ENCODE measurements at regions not wholly inside any gene's neighbourhood (a gene's known extent, or its start where the extent isn't known, plus 50 kb on each side); places are given as distances from the start of the nearest gene placed in this dataset.
A peak's percentile ranks its signal among the peaks of the same experiment; 100 is the strongest.
"Not testable (repeated sequence)": the region's sequence is repeated elsewhere in the genome, so short reads cannot be mapped to it uniquely, and the experiment has no call there.

GRCh38 chr22:47539374-47539773 lies 776.9 kb downstream of the TBC1D22A start:
- no peak for DNase-seq

GRCh38 chr22:47535681-47536080 lies 773.2 kb downstream of the TBC1D22A start:
- DNase-seq, result no peak

- DNase-seq, result no peak
Observed at GRCh38 chr22:47534804-47535410, 772.5 kb downstream of the TBC1D22A start.

GRCh38 chr22:47533961-47534803 lies 771.7 kb downstream of the TBC1D22A start:
- no peak for DNase-seq

- DNase-seq, result no peak
Observed at GRCh38 chr22:47517062-47517461, 754.6 kb downstream of the TBC1D22A start.

- no peak for DNase-seq
Observed at GRCh38 chr22:47515384-47516125, 753.1 kb downstream of the TBC1D22A start.

GRCh38 chr22:47512617-47513016 lies 750.2 kb downstream of the TBC1D22A start:
- no peak for DNase-seq

GRCh38 chr22:47504962-47505361 lies 742.5 kb downstream of the TBC1D22A start:
- no peak for DNase-seq

- DNase-seq, result no peak
Observed at GRCh38 chr22:47498969-47499495, 736.6 kb downstream of the TBC1D22A start.

- DNase-seq, result no peak
Observed at GRCh38 chr22:47497666-47498065, 735.2 kb downstream of the TBC1D22A start.

- DNase-seq, result peak in 1 of 5 donors; percentile 34
Observed at GRCh38 chr22:47495110-47495509, 732.7 kb downstream of the TBC1D22A start.

GRCh38 chr22:47488131-47488530 lies 725.7 kb downstream of the TBC1D22A start:
- not testable (repeated sequence) for DNase-seq

GRCh38 chr22:47486569-47487312 lies 724.3 kb downstream of the TBC1D22A start:
- DNase-seq, result no peak

GRCh38 chr22:47484960-47485569 lies 722.6 kb downstream of the TBC1D22A start:
- no peak for DNase-seq

- no peak for DNase-seq
Observed at GRCh38 chr22:47476231-47476630, 713.8 kb downstream of the TBC1D22A start.

- no peak for DNase-seq
Observed at GRCh38 chr22:47474895-47475294, 712.4 kb downstream of the TBC1D22A start.

- no peak for DNase-seq
Observed at GRCh38 chr22:47474464-47474863, 712.0 kb downstream of the TBC1D22A start.

GRCh38 chr22:47472636-47473035 lies 710.2 kb downstream of the TBC1D22A start:
- no peak for DNase-seq

- no peak for DNase-seq
Observed at GRCh38 chr22:47471406-47471805, 709.0 kb downstream of the TBC1D22A start.

GRCh38 chr22:47465809-47466208 lies 703.4 kb downstream of the TBC1D22A start:
- DNase-seq, result no peak

- DNase-seq, result no peak
Observed at GRCh38 chr22:47465222-47465621, 702.8 kb downstream of the TBC1D22A start.

GRCh38 chr22:47463220-47463619 lies 700.8 kb downstream of the TBC1D22A start:
- no peak for DNase-seq
